T-cell (primary cell): ENCODE measurements at regions not wholly inside any gene's neighbourhood (a gene's known extent, or its start where the extent isn't known, plus 50 kb on each side); places are given as distances from the start of the nearest gene placed in this dataset.

Experiments
- ATAC-seq, 4 experiments: fragments of 200-7000 bp in 3 of 4; fragments of 150-1000 bp in 1 of 4; cut with Tn5 transposase; replicated peaks in 1 of 4; 1 replicate in 3 of 4; 2 replicates in 1 of 4; pipeline ENCODE4 v1.10.0; 2021; ENCODE audit warnings: moderate library complexity in 3 of 4, mild to moderate bottlenecking in 2 of 4, moderate number of reproducible peaks in 1 of 4
- CTCF ChIA-PET, 2 donors: fragments of 300-600 bp; sonication (Branson Sonifier 250); formaldehyde crosslinking; loops; one replicate each; lab custom pipeline; 2022; ENCODE audit warnings: antibody characterized with exemption in 2 of 2; lab: Charles Lee
- POLR2A ChIA-PET, 2 donors: fragments of 300-600 bp; sonication (Branson Sonifier 250); formaldehyde crosslinking; loops; one replicate each; lab custom pipeline; 2022; ENCODE audit warnings: antibody characterized with exemption in 2 of 2; lab: Charles Lee
- DNase-seq, 35 experiments: peaks; one replicate each; pipeline versions ENCODE4 v3.0.0 to v3.0.0-alpha.2; 2013 to 2023
- H3K27ac ChIP-seq: one replicate; pipeline ENCODE4 v1.5.1; 2013; ENCODE audit warnings: low read length
- H3K27me3 ChIP-seq, 2 experiments: replicated peaks in 1 of 2; 1 replicate in 1 of 2; 2 replicates in 1 of 2; pipeline versions ENCODE4 v1.6.1 to v1.7.0; 2013; ENCODE audit warnings: low read length in 1 of 2, mixed read lengths in 1 of 2; ENCODE audit not compliant: control insufficient read depth in 2 of 2, insufficient read depth in 2 of 2; ENCODE audit errors: extremely low read depth in 1 of 2
- H3K36me3 ChIP-seq, 2 donors: 1 replicate in 1 of 2; 2 replicates in 1 of 2; pipeline versions ENCODE4 v1.6.1 to v1.7.0; 2013; ENCODE audit warnings: low read length in 1 of 2; ENCODE audit not compliant: control insufficient read depth in 2 of 2, insufficient read depth in 1 of 2; ENCODE audit errors: extremely low read depth in 1 of 2
- H3K4me1 ChIP-seq, 2 experiments: 1 replicate in 1 of 2; 2 replicates in 1 of 2; pipeline versions ENCODE4 v1.6.1 to v1.7.0; 2013; ENCODE audit warnings: low read length in 2 of 2, mixed read lengths in 1 of 2; ENCODE audit not compliant: insufficient read depth in 2 of 2, control insufficient read depth in 1 of 2; ENCODE audit errors: extremely low read depth in 1 of 2
- H3K4me3 ChIP-seq, 2 donors: 1 replicate in 1 of 2; 2 replicates in 1 of 2; pipeline versions ENCODE4 v1.5.1 to v1.7.0; 2013; ENCODE audit warnings: mild to moderate bottlenecking in 2 of 2, low read length in 1 of 2, moderate library complexity in 1 of 2; ENCODE audit not compliant: control insufficient read depth in 1 of 2; ENCODE audit errors: extremely low read depth in 1 of 2
- H3K9me3 ChIP-seq: 2 replicates; pipeline ENCODE4 v1.7.0; 2013
- H3K27ac Mint-ChIP-seq, 2 donors: one replicate each; pipeline ENCODE4 v1.8.0; 2020 to 2021; ENCODE audit warnings: mild to moderate bottlenecking in 2 of 2, mixed read lengths in 2 of 2
- H3K27me3 Mint-ChIP-seq, 2 donors: one replicate each; pipeline ENCODE4 v1.8.0; 2021 to 2022; ENCODE audit warnings: mixed read lengths in 2 of 2
- H3K36me3 Mint-ChIP-seq: one replicate; pipeline ENCODE4 v1.8.0; 2021; ENCODE audit warnings: mixed read lengths
- H3K4me1 Mint-ChIP-seq, 3 donors: one replicate each; pipeline ENCODE4 v1.8.0; 2020 to 2022; ENCODE audit warnings: mixed read lengths in 3 of 3, mild to moderate bottlenecking in 1 of 3
- H3K4me3 Mint-ChIP-seq, 3 donors: one replicate each; pipeline ENCODE4 v1.8.0; 2020 to 2022; ENCODE audit warnings: mild to moderate bottlenecking in 3 of 3, mixed read lengths in 3 of 3, moderate library complexity in 3 of 3
- H3K9me3 Mint-ChIP-seq, 3 donors: one replicate each; pipeline ENCODE4 v1.8.0; 2020 to 2022; ENCODE audit warnings: mixed read lengths in 3 of 3
- WGBS: methylation state at CpG from one replicate; pipeline ENCODE4 v1.1.5; 2013; ENCODE audit warnings: missing lambda C conversion rate; ENCODE audit not compliant: insufficient coverage; 5-methylcytosine and 5-hydroxymethylcytosine counted together

GRCh38 chr7:155211761-155212160, 85.9 kb upstream of the INSIG1 start:
- Mint-ChIP-seq H3K27ac (no peak overlapping the region), H3K27me3 (peaks cover 7% of the 10 kb centered on the region in 2 donors), H3K9me3 (no peaks in the 10 kb centered on the region), H3K36me3 (no peaks in the 10 kb centered on the region), H3K4me3 (no peak overlapping the region), H3K4me1 (peaks cover under 1 to 7% (median 2%) of the 10 kb centered on the region in 3 donors)
- Histone ChIP-seq H3K4me1 (peaks cover 0 to 1% of the 10 kb centered on the region in 2 experiments), H3K27ac (no peak overlapping the region), H3K4me3 (no peak overlapping the region), H3K27me3 (peaks cover 0 to 25% of the 10 kb centered on the region in 2 experiments), H3K36me3 (no peaks in the 10 kb centered on the region), H3K9me3 (no peaks in the 10 kb centered on the region)
- ATAC-seq (no peak), DNase-seq (no peak)
- 100% methylated on average over 2 of the region's 4 CpGs for WGBS
- ChIA-PET CTCF (interaction anchor here in 1 of 2 donors (0.6 kb wide), 1 partner anchor 173 kb away, joined by 3 read pairs; no protein-coding TSS in a partner anchor), POLR2A (no interaction called here)

GRCh38 chr7:155212301-155213015, 85.2 kb upstream of the INSIG1 start:
- POLR2A ChIA-PET, result no interaction called here
- H3K9me3 ChIP-seq, result no peaks in the 10 kb centered on the region
- CTCF ChIA-PET, result interaction anchor here in 1 of 2 donors (0.6 kb wide), 1 partner anchor 173 kb away, joined by 3 read pairs; no protein-coding TSS in a partner anchor
- H3K9me3 Mint-ChIP-seq, result no peaks in the 10 kb centered on the region
- ATAC-seq (no peak), DNase-seq (no peak)
- peaks cover 0 to 29% of the 10 kb centered on the region in 2 experiments for H3K27me3 ChIP-seq
- no peaks in the 10 kb centered on the region for H3K4me1 ChIP-seq
- H3K27me3 Mint-ChIP-seq, result peaks cover 7% of the 10 kb centered on the region in 2 donors
- H3K27ac Mint-ChIP-seq, result no peak overlapping the region
- H3K36me3 ChIP-seq, result no peaks in the 10 kb centered on the region
- H3K27ac ChIP-seq, result no peak overlapping the region
- H3K36me3 Mint-ChIP-seq, result no peaks in the 10 kb centered on the region
- WGBS, result 95% methylated on average over 11 of the region's 15 CpGs
- H3K4me1 Mint-ChIP-seq, result peaks cover 0 to 3% (median 0%) of the 10 kb centered on the region in 3 donors
- H3K4me3 Mint-ChIP-seq, result no peak overlapping the region
- no peak overlapping the region for H3K4me3 ChIP-seq

- WGBS, result no CpG with 5 or more reads among the region's 4 CpGs
These were observed 84.3 kb upstream of the INSIG1 start for GRCh38 chr7:155213385-155213784.

GRCh38 chr7:155213955-155214740, 83.5 kb upstream of the INSIG1 start:
- Histone ChIP-seq H3K9me3 (no peaks in the 10 kb centered on the region), H3K27me3 (peaks cover 0 to 39% of the 10 kb centered on the region in 2 experiments), H3K4me1 (no peaks in the 10 kb centered on the region), H3K36me3 (no peaks in the 10 kb centered on the region), H3K4me3 (no peak overlapping the region), H3K27ac (no peak overlapping the region)
- WGBS, result 78% methylated on average over 22 of the region's 26 CpGs
- Mint-ChIP-seq H3K27ac (no peak overlapping the region), H3K36me3 (no peaks in the 10 kb centered on the region), H3K9me3 (no peaks in the 10 kb centered on the region), H3K4me3 (no peak overlapping the region), H3K4me1 (no peaks in the 10 kb centered on the region), H3K27me3 (peaks cover 7% of the 10 kb centered on the region in 2 donors)
- no peak for ATAC-seq
- ChIA-PET POLR2A (no interaction called here), CTCF (interaction anchor here in 1 of 2 donors (0.6 kb wide), 1 partner anchor 35 kb away, joined by 13 read pairs; no protein-coding TSS in a partner anchor)
- DNase-seq, result no peak

More at GRCh38 chr7:155213385-155213784, 84.3 kb upstream of the INSIG1 start:
- DNase-seq (no peak), ATAC-seq (no peak)
- H3K4me1 ChIP-seq, result no peaks in the 10 kb centered on the region
- H3K4me3 ChIP-seq, result no peak overlapping the region
- POLR2A ChIA-PET, result no interaction called here
- H3K27ac ChIP-seq, result no peak overlapping the region
- CTCF ChIA-PET, result no interaction called here
- H3K36me3 ChIP-seq, result no peaks in the 10 kb centered on the region
- Mint-ChIP-seq H3K9me3 (no peaks in the 10 kb centered on the region), H3K4me3 (no peak overlapping the region), H3K36me3 (no peaks in the 10 kb centered on the region), H3K27me3 (peaks cover 7% of the 10 kb centered on the region in 2 donors), H3K27ac (no peak overlapping the region), H3K4me1 (no peaks in the 10 kb centered on the region)
- no peaks in the 10 kb centered on the region for H3K9me3 ChIP-seq
- H3K27me3 ChIP-seq, result peaks cover 0 to 32% of the 10 kb centered on the region in 2 experiments

GRCh38 chr7:155215576-155216325, 81.9 kb upstream of the INSIG1 start:
- no peak overlapping the region for H3K4me3 ChIP-seq
- H3K27me3 ChIP-seq, result peaks cover 0 to 37% of the 10 kb centered on the region in 2 experiments
- Mint-ChIP-seq H3K27ac (no peak overlapping the region), H3K36me3 (no peaks in the 10 kb centered on the region), H3K9me3 (no peaks in the 10 kb centered on the region), H3K4me3 (no peak overlapping the region), H3K27me3 (peaks cover 7% of the 10 kb centered on the region in 2 donors), H3K4me1 (no peaks in the 10 kb centered on the region)
- no peak for DNase-seq
- H3K36me3 ChIP-seq, result no peaks in the 10 kb centered on the region
- H3K27ac ChIP-seq, result no peak overlapping the region
- POLR2A ChIA-PET, result no interaction called here
- ATAC-seq, result no peak
- CTCF ChIA-PET, result interaction anchor here in 1 of 2 donors (0.9 kb wide), 1 partner anchor 26 kb away, joined by 4 read pairs; no protein-coding TSS in a partner anchor
- 83% methylated on average over 6 of the region's 7 CpGs for WGBS
- H3K4me1 ChIP-seq, result no peaks in the 10 kb centered on the region
- no peaks in the 10 kb centered on the region for H3K9me3 ChIP-seq
